ACHN (cell line): ENCODE measurements at regions not wholly inside any gene's neighbourhood (a gene's known extent, or its start where the extent isn't known, plus 50 kb on each side); places are given as distances from the start of the nearest gene placed in this dataset.

Experiments
- DNase-seq: peaks from one replicate; pipeline ENCODE4 v3.0.0-alpha.2; 2015
- in situ Hi-C: cut with HindIII; loops from 2 replicates; pipeline ENCODE4 v1.10.0; 2017; ENCODE audit warnings: low sequenced_read_pairs, low pct_ligation_motif_present, low pct_unique_long_range_greater_than_20kb

GRCh38 chr5:89595056-89595455 is 712.1 kb upstream of the MEF2C start:
- no peak for DNase-seq
- in situ Hi-C loops = no loop called here

GRCh38 chr5:89584339-89584956 is 701.5 kb upstream of the MEF2C start:
- in situ Hi-C loops = no loop called here
- peak; percentile 30 for DNase-seq

GRCh38 chr5:89583534-89583933 is 700.5 kb upstream of the MEF2C start:
- no peak for DNase-seq
- in situ Hi-C loops = no loop called here

- no peak for DNase-seq
- in situ Hi-C loops = no loop called here
These were observed 699.9 kb upstream of the MEF2C start for GRCh38 chr5:89582768-89583339.

GRCh38 chr5:89580976-89581375 is 698.0 kb upstream of the MEF2C start:
- DNase-seq = no peak
- in situ Hi-C loops = no loop called here

- no peak for DNase-seq
- in situ Hi-C loops = no loop called here
These were observed 692.3 kb upstream of the MEF2C start for GRCh38 chr5:89575319-89575718.

GRCh38 chr5:89573345-89573744 is 690.4 kb upstream of the MEF2C start:
- in situ Hi-C loops = no loop called here
- no peak for DNase-seq

GRCh38 chr5:89572696-89573095 is 689.7 kb upstream of the MEF2C start:
- in situ Hi-C loops = no loop called here
- no peak for DNase-seq

GRCh38 chr5:89570557-89570956 is 687.6 kb upstream of the MEF2C start:
- no peak for DNase-seq
- in situ Hi-C loops = no loop called here

GRCh38 chr5:89566340-89566739 is 683.4 kb upstream of the MEF2C start:
- DNase-seq = no peak
- in situ Hi-C loops = no loop called here

- in situ Hi-C loops = no loop called here
- DNase-seq = peak; percentile 62
These were observed 677.7 kb upstream of the MEF2C start for GRCh38 chr5:89560696-89561095.

- DNase-seq = peak; percentile 61
- in situ Hi-C loops = no loop called here
These were observed 673.4 kb upstream of the MEF2C start for GRCh38 chr5:89556215-89556913.

GRCh38 chr5:89546657-89547056 is 663.7 kb upstream of the MEF2C start:
- in situ Hi-C loops = no loop called here
- DNase-seq = no peak

- DNase-seq = no peak
- in situ Hi-C loops = no loop called here
These were observed 662.6 kb upstream of the MEF2C start for GRCh38 chr5:89545626-89546025.

- DNase-seq = no peak
- in situ Hi-C loops = no loop called here
These were observed 662.1 kb upstream of the MEF2C start for GRCh38 chr5:89545076-89545475.

- in situ Hi-C loops = no loop called here
- DNase-seq = no peak
These were observed 659.8 kb upstream of the MEF2C start for GRCh38 chr5:89542736-89543135.

- in situ Hi-C loops = no loop called here
- DNase-seq = no peak
These were observed 654.8 kb upstream of the MEF2C start for GRCh38 chr5:89537800-89538199.

- in situ Hi-C loops = no loop called here
- no peak for DNase-seq
These were observed 653.0 kb upstream of the MEF2C start for GRCh38 chr5:89536020-89536419.

- in situ Hi-C loops = no loop called here
- no peak for DNase-seq
These were observed 652.4 kb upstream of the MEF2C start for GRCh38 chr5:89535411-89535810.

- in situ Hi-C loops = no loop called here
- DNase-seq = no peak
These were observed 651.3 kb upstream of the MEF2C start for GRCh38 chr5:89534331-89534730.
